Uterus (tissue), 2 donors: ENCODE measurements at regions not wholly inside any gene's neighbourhood (a gene's known extent, or its start where the extent isn't known, plus 50 kb on each side); places are given as distances from the start of the nearest gene placed in this dataset.

ENCODE experiments used
- CTCF ChIP-seq, 4 experiments: fragments of 200-600 bp in 2 of 4; fragments of 450-650 bp in 2 of 4; sonication (generic) in 2 of 4; IDR thresholded peaks; one replicate each; pipeline ENCODE4 v1.5.1; 2016 to 2019; ENCODE audit warnings: antibody characterized with exemption in 4 of 4, mild to moderate bottlenecking in 2 of 4, moderate library complexity in 1 of 4
- POLR2A ChIP-seq, 2 donors: fragments of 450-650 bp; IDR thresholded peaks; one replicate each; pipeline ENCODE4 v1.6.1; 2016; ENCODE audit warnings: antibody characterized with exemption in 2 of 2, mild to moderate bottlenecking in 1 of 2, moderate library complexity in 1 of 2

GRCh38 chr1:114339379-114339778 is 171.6 kb downstream of the TRIM33 start:
- TF ChIP-seq CTCF (IDR thresholded peaks at IDR 0.05) (no peak), POLR2A (IDR thresholded peaks at IDR 0.05) (no peak)
